ENCODE measurements at regions not wholly inside any gene's neighbourhood (a gene's known extent, or its start where the extent isn't known, plus 50 kb on each side); places are given as distances from the start of the nearest gene placed in this dataset.

DNA sequence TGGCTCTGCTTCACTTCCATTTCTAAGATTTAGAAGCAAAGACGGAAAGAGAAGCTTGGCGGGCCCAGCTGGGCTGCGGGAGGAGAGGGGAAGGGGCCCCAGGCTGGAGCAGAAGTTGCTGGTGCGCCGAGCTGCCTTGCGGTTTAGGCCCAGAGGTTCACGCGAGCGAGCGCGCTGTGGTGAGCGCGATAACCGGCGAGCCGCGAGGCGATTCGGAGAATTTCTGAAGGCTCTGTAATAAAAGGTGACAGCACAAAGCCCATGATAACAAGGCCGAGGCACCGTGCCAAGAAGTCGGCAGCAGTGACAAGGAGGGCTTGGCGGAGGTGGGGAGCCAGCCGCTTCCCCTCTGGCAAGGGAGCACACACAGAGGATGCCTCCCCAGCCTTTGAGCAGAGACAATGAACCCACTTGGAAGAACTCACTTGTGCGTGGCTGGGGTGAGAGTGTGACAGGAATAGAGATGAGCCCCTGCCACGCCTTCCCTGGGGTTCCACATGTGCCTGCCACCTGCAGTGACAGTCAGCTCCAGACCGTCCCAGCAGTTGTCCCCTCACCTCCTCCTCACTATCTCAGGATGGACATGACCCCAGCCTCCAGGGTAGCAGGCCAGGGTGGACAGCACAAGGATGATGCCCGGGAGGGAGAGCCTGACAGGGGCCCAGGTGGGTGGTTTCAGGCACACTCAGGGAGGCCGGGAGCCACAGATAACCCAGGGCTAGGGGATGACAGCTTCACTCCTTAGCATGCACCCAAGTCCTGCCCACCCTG lies 315.2 kb downstream of the UACA start:
- H3K9me2 ChIP-seq (ENCODE audit: insufficient read depth), result no peaks in the 10 kb centered on the region
- H3K79me2 ChIP-seq (ENCODE audit: insufficient read depth, low read length), result no peaks in the 10 kb centered on the region
- POLR2A ChIA-PET, result no interaction called here
- no peak overlapping the region for H3K27ac ChIP-seq (ENCODE audit: low read depth, low read length)
- H2AFZ ChIP-seq (ENCODE audit: low read depth, low read length, poor library complexity, severe bottlenecking), result no peak overlapping the region
- no TSS peak for BruUV-seq (replicated peaks)
- intact Hi-C loops (cut with micrococcal nuclease), result no loop called here
- TF ChIP-seq SP1 (IDR thresholded peaks at IDR 0.05; ENCODE audit: low read depth) (no peak), FOSL1 (IDR thresholded peaks at IDR 0.05; ENCODE audit: low read depth) (no peak), EZH2phosphoT487 (IDR thresholded peaks at IDR 0.05; ENCODE audit: borderline replicate concordance) (no peak)
- no peak overlapping the region for H3K9ac ChIP-seq (ENCODE audit: low read length)
- CTCF ChIA-PET, result no interaction called here
- no peaks in the 10 kb centered on the region for H3K4me1 ChIP-seq (ENCODE audit: control insufficient read depth in 1 of 2, insufficient read depth in 2 of 2, low read length in 2 of 2)
- DNase-seq (ENCODE audit: low read depth, low spot score) (no peak), ATAC-seq (no peak)
- H4K20me1 ChIP-seq (ENCODE audit: insufficient read depth), result no peaks in the 10 kb centered on the region
- no peaks in the 10 kb centered on the region for H3K36me3 ChIP-seq (ENCODE audit: control insufficient read depth in 1 of 2, insufficient read depth in 2 of 2, low read length in 2 of 2)
- peaks cover 13% of the 10 kb centered on the region; the same call in 1 of the 2 replicates for H3K27me3 ChIP-seq (ENCODE audit: insufficient read depth, low read length)
- no peak overlapping the region for H3K4me2 ChIP-seq (ENCODE audit: low read length)
- no peaks in the 10 kb centered on the region for H3K9me3 ChIP-seq (ENCODE audit: control insufficient read depth in 1 of 2, insufficient read depth in 1 of 2, low read depth in 1 of 2, low read length in 2 of 2)
- H3K4me3 ChIP-seq (replicated peaks in 1 of 2; ENCODE audit: low read depth in 1 of 2, low read length in 2 of 2), result no peak overlapping the region
- RAD21 ChIA-PET (ENCODE audit: low non-redundant PET in 1 of 2, low total read pairs in 2 of 2, uncharacterized antibody in 2 of 2, unreplicated experiment in 2 of 2), result no interaction called here

DNA sequence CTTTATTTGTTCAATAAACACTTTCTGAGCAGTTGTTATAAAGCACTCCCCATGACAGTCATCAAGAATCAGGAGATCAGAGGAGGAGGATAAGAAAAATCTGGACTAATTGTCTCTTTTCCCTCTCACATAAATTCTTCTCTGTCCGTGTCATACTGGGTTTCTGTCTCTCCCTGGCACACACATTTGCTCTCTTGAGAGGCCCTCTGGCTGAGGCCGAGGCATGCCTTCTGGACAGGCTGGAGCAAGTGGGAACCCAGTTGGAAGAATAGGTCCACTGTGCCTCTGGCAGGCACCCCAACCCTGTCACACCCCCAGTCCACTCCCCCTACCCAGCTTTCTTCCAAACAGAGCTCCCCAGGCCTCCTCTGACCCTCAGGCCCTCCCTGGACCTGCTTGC lies 315.8 kb downstream of the UACA start:
- Histone ChIP-seq H3K9me2 (ENCODE audit: insufficient read depth) (no peaks in the 10 kb centered on the region), H3K27me3 (ENCODE audit: insufficient read depth, low read length) (peaks cover 18% of the 10 kb centered on the region; the same call in 1 of the 2 replicates), H3K9me3 (ENCODE audit: control insufficient read depth in 1 of 2, insufficient read depth in 1 of 2, low read depth in 1 of 2, low read length in 2 of 2) (no peaks in the 10 kb centered on the region), H3K27ac (ENCODE audit: low read depth, low read length) (no peak overlapping the region), H3K4me2 (ENCODE audit: low read length) (no peak overlapping the region), H2AFZ (ENCODE audit: low read depth, low read length, poor library complexity, severe bottlenecking) (no peak overlapping the region), H3K36me3 (ENCODE audit: control insufficient read depth in 1 of 2, insufficient read depth in 2 of 2, low read length in 2 of 2) (no peaks in the 10 kb centered on the region), H4K20me1 (ENCODE audit: insufficient read depth) (no peaks in the 10 kb centered on the region), H3K79me2 (ENCODE audit: insufficient read depth, low read length) (no peaks in the 10 kb centered on the region), H3K4me3 (replicated peaks in 1 of 2; ENCODE audit: low read depth in 1 of 2, low read length in 2 of 2) (no peak overlapping the region), H3K4me1 (ENCODE audit: control insufficient read depth in 1 of 2, insufficient read depth in 2 of 2, low read length in 2 of 2) (no peaks in the 10 kb centered on the region), H3K9ac (ENCODE audit: low read length) (no peak overlapping the region)
- intact Hi-C loops (cut with micrococcal nuclease), result no loop called here
- TF ChIP-seq POLR2AphosphoS5 (IDR thresholded peaks at IDR 0.05; ENCODE audit: low read depth, low read length) (no peak), SIN3A (IDR thresholded peaks at IDR 0.05; ENCODE audit: low read depth) (no peak), ZFX (IDR thresholded peaks at IDR 0.05) (no peak), YY1 (IDR thresholded peaks at IDR 0.05; ENCODE audit: extremely low read depth, insufficient replicate concordance, low read depth, low read length) (no peak), SP1 (IDR thresholded peaks at IDR 0.05; ENCODE audit: low read depth) (no peak), FOSL1 (IDR thresholded peaks at IDR 0.05; ENCODE audit: low read depth) (no peak), EZH2 (IDR thresholded peaks at IDR 0.05) (no peak), CEBPB (IDR thresholded peaks at IDR 0.05; ENCODE audit: low read depth) (no peak), ELF1 (IDR thresholded peaks at IDR 0.05; ENCODE audit: borderline replicate concordance, low read depth) (no peak), SRF (IDR thresholded peaks at IDR 0.05; ENCODE audit: low read depth) (no peak), CBX3 (IDR thresholded peaks at IDR 0.05; ENCODE audit: low read depth) (no peak)
- TF ChIP-seq, protein P1, sequence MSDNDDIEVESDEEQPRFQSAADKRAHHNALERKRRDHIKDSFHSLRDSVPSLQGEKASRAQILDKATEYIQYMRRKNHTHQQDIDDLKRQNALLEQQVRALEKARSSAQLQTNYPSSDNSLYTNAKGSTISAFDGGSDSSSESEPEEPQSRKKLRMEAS (IDR thresholded peaks at IDR 0.05), result no peak
- TF ChIP-seq, protein P2, sequence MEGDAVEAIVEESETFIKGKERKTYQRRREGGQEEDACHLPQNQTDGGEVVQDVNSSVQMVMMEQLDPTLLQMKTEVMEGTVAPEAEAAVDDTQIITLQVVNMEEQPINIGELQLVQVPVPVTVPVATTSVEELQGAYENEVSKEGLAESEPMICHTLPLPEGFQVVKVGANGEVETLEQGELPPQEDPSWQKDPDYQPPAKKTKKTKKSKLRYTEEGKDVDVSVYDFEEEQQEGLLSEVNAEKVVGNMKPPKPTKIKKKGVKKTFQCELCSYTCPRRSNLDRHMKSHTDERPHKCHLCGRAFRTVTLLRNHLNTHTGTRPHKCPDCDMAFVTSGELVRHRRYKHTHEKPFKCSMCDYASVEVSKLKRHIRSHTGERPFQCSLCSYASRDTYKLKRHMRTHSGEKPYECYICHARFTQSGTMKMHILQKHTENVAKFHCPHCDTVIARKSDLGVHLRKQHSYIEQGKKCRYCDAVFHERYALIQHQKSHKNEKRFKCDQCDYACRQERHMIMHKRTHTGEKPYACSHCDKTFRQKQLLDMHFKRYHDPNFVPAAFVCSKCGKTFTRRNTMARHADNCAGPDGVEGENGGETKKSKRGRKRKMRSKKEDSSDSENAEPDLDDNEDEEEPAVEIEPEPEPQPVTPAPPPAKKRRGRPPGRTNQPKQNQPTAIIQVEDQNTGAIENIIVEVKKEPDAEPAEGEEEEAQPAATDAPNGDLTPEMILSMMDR (IDR thresholded peaks at IDR 0.05 in 2 of 3, conservative IDR thresholded peaks at IDR 0.05 in 1 of 3; ENCODE audit: borderline replicate concordance in 1 of 3, insufficient read depth in 1 of 3, low read depth in 2 of 3, low read length in 2 of 3), result no peak
- TF ChIP-seq, protein P3, sequence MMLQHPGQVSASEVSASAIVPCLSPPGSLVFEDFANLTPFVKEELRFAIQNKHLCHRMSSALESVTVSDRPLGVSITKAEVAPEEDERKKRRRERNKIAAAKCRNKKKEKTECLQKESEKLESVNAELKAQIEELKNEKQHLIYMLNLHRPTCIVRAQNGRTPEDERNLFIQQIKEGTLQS (IDR thresholded peaks at IDR 0.05), result no peak
- no peak for DNase-seq (ENCODE audit: low read depth, low spot score)
- ChIA-PET POLR2A (no interaction called here), RAD21 (ENCODE audit: low non-redundant PET in 1 of 2, low total read pairs in 2 of 2, uncharacterized antibody in 2 of 2, unreplicated experiment in 2 of 2) (no interaction called here), CTCF (no interaction called here)
- no peak for ATAC-seq
- BruUV-seq (replicated peaks), result no TSS peak
